ENCODE measurements at regions not wholly inside any gene's neighbourhood (a gene's known extent, or its start where the extent isn't known, plus 50 kb on each side); places are given as distances from the start of the nearest gene placed in this dataset.

GRCh38 chr1:14010476-14010875, 310.5 kb downstream of the PRDM2 start:
- Histone ChIP-seq H3K27me3 (ENCODE audit: control insufficient read depth, low read length) (no peaks in the 10 kb centered on the region), H3K36me3 (ENCODE audit: control insufficient read depth, low read length) (no peaks in the 10 kb centered on the region)

GRCh38 chr1:14011132-14011531, 311.1 kb downstream of the PRDM2 start:
- Histone ChIP-seq H3K4me2 (ENCODE audit: low read length) (no peak overlapping the region), H3K9me2 (replicated peaks; ENCODE audit: control insufficient read depth, low read length) (no peaks in the 10 kb centered on the region), H3K79me2 (ENCODE audit: control insufficient read depth, low read length) (no peaks in the 10 kb centered on the region), H3K4me3 (ENCODE audit: low read length) (no peak overlapping the region), H3F3A (ENCODE audit: control insufficient read depth, insufficient read depth) (no peaks in the 10 kb centered on the region), H3K27me3 (ENCODE audit: control insufficient read depth, low read length) (no peaks in the 10 kb centered on the region), H3K9me3 (ENCODE audit: control insufficient read depth, insufficient read depth, low read length) (no peaks in the 10 kb centered on the region), H3K4me1 (ENCODE audit: control insufficient read depth, low read length) (no peaks in the 10 kb centered on the region), H3K36me3 (ENCODE audit: control insufficient read depth, low read length) (no peaks in the 10 kb centered on the region), H3K27ac (ENCODE audit: low read depth, low read length) (no peak overlapping the region), H4K20me1 (ENCODE audit: control insufficient read depth, insufficient read depth, low read depth, low read length) (no peaks in the 10 kb centered on the region)
- TF ChIP-seq EZH2phosphoT487 (IDR thresholded peaks at IDR 0.05; ENCODE audit: borderline replicate concordance, low read length) (no peak), CTCF (IDR thresholded peaks at IDR 0.05; ENCODE audit: low read depth, low read length, poor library complexity, severe bottlenecking) (no peak)

More at GRCh38 chr1:14010476-14010875, 310.5 kb downstream of the PRDM2 start:
- Histone ChIP-seq H3K9me3 (ENCODE audit: control insufficient read depth, insufficient read depth, low read length) (no peaks in the 10 kb centered on the region), H3K4me3 (ENCODE audit: low read length) (no peak overlapping the region), H3K9me2 (replicated peaks; ENCODE audit: control insufficient read depth, low read length) (no peaks in the 10 kb centered on the region), H3K79me2 (ENCODE audit: control insufficient read depth, low read length) (no peaks in the 10 kb centered on the region), H3F3A (ENCODE audit: control insufficient read depth, insufficient read depth) (no peaks in the 10 kb centered on the region), H3K27ac (ENCODE audit: low read depth, low read length) (no peak overlapping the region), H3K4me2 (ENCODE audit: low read length) (no peak overlapping the region), H4K20me1 (ENCODE audit: control insufficient read depth, insufficient read depth, low read depth, low read length) (no peaks in the 10 kb centered on the region), H3K4me1 (ENCODE audit: control insufficient read depth, low read length) (no peaks in the 10 kb centered on the region)
- no peak for TF ChIP-seq CTCF (IDR thresholded peaks at IDR 0.05; ENCODE audit: low read depth, low read length, poor library complexity, severe bottlenecking)
- no peak for TF ChIP-seq EZH2phosphoT487 (IDR thresholded peaks at IDR 0.05; ENCODE audit: borderline replicate concordance, low read length)

- Histone ChIP-seq H3K9me3 (ENCODE audit: control insufficient read depth, insufficient read depth, low read length) (no peaks in the 10 kb centered on the region), H3K4me1 (ENCODE audit: control insufficient read depth, low read length) (no peaks in the 10 kb centered on the region), H3K27ac (ENCODE audit: low read depth, low read length) (no peak overlapping the region), H3K4me2 (ENCODE audit: low read length) (no peak overlapping the region), H3F3A (ENCODE audit: control insufficient read depth, insufficient read depth) (no peaks in the 10 kb centered on the region), H4K20me1 (ENCODE audit: control insufficient read depth, insufficient read depth, low read depth, low read length) (no peaks in the 10 kb centered on the region), H3K4me3 (ENCODE audit: low read length) (no peak overlapping the region), H3K79me2 (ENCODE audit: control insufficient read depth, low read length) (no peaks in the 10 kb centered on the region), H3K9me2 (replicated peaks; ENCODE audit: control insufficient read depth, low read length) (no peaks in the 10 kb centered on the region), H3K27me3 (ENCODE audit: control insufficient read depth, low read length) (no peaks in the 10 kb centered on the region), H3K36me3 (ENCODE audit: control insufficient read depth, low read length) (no peaks in the 10 kb centered on the region)
- no peak for TF ChIP-seq EZH2phosphoT487 (IDR thresholded peaks at IDR 0.05; ENCODE audit: borderline replicate concordance, low read length)
- no peak for TF ChIP-seq CTCF (IDR thresholded peaks at IDR 0.05; ENCODE audit: low read depth, low read length, poor library complexity, severe bottlenecking)
Observed at GRCh38 chr1:14011888-14012287, 311.9 kb downstream of the PRDM2 start.

GRCh38 chr1:14014929-14015328, 314.9 kb downstream of the PRDM2 start:
- H3F3A ChIP-seq (ENCODE audit: control insufficient read depth, insufficient read depth) = no peaks in the 10 kb centered on the region
- H3K4me3 ChIP-seq (ENCODE audit: low read length) = no peak overlapping the region
- TF ChIP-seq CTCF (IDR thresholded peaks at IDR 0.05; ENCODE audit: low read depth, low read length, poor library complexity, severe bottlenecking) (no peak), EZH2phosphoT487 (IDR thresholded peaks at IDR 0.05; ENCODE audit: borderline replicate concordance, low read length) (no peak)
- no peaks in the 10 kb centered on the region for H3K79me2 ChIP-seq (ENCODE audit: control insufficient read depth, low read length)
- H3K4me2 ChIP-seq (ENCODE audit: low read length) = no peak overlapping the region
- H3K36me3 ChIP-seq (ENCODE audit: control insufficient read depth, low read length) = no peaks in the 10 kb centered on the region
- H3K27me3 ChIP-seq (ENCODE audit: control insufficient read depth, low read length) = peaks cover 5% of the 10 kb centered on the region; the same call in 1 of the 2 replicates
- H4K20me1 ChIP-seq (ENCODE audit: control insufficient read depth, insufficient read depth, low read depth, low read length) = no peaks in the 10 kb centered on the region
- H3K9me3 ChIP-seq (ENCODE audit: control insufficient read depth, insufficient read depth, low read length) = no peaks in the 10 kb centered on the region
- no peaks in the 10 kb centered on the region for H3K4me1 ChIP-seq (ENCODE audit: control insufficient read depth, low read length)
- no peaks in the 10 kb centered on the region for H3K9me2 ChIP-seq (replicated peaks; ENCODE audit: control insufficient read depth, low read length)
- no peak overlapping the region for H3K27ac ChIP-seq (ENCODE audit: low read depth, low read length)

Data from DOHH2 (cell line).